Erythroblast (primary cell): ENCODE measurements at regions not wholly inside any gene's neighbourhood (a gene's known extent, or its start where the extent isn't known, plus 50 kb on each side); places are given as distances from the start of the nearest gene placed in this dataset.

Source experiments
- GATA1 ChIP-seq: IDR thresholded peaks from 2 replicates; pipeline ENCODE4 v1.6.1; 2011; ENCODE audit warnings: low read depth, mild to moderate bottlenecking, control low read depth, low read length, moderate library complexity
- POLR2A ChIP-seq: IDR thresholded peaks from 2 replicates; pipeline ENCODE4 v1.6.1; 2011; ENCODE audit warnings: mild to moderate bottlenecking, low read length

DNA sequence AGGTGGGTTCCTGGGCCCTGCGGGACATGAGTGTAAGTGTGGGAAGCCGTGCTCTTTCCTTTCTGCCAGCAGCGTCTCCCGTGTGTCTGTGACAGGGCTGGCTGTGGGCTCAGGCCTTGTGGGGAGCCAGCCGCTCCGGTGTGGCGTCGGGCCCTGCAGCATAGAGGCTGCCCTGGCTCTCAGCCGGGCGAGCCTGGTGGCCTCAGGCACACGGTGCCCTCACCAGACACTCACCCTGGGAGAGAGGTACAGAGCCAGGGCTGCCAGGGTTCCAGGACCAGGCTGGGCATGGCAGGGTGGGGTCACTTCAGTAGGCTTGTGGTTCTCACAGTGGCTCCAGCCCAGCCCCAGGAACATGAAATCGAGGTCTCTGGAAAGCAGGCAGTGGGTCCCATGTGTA, 324.8 kb downstream of the TEX29 start:
- TF ChIP-seq POLR2A (no peak), GATA1 (no peak)
